WTC11 (cell line): ENCODE measurements at regions not wholly inside any gene's neighbourhood (a gene's known extent, or its start where the extent isn't known, plus 50 kb on each side); places are given as distances from the start of the nearest gene placed in this dataset.

Experiments
- ATAC-seq: fragments of 200-7000 bp; cut with Tn5 transposase; 2 replicates; pipeline ENCODE4 v1.10.0; 2021; ENCODE audit warnings: mild to moderate bottlenecking, moderate library complexity
- CTCF ChIA-PET: fragments of 300-600 bp; sonication (Branson Sonifier 250); formaldehyde crosslinking; loops from one replicate; lab custom pipeline; 2021; ENCODE audit warnings: antibody characterized with exemption; lab: Charles Lee
- POLR2A ChIA-PET: fragments of 350-600 bp; sonication (Branson Sonifier 250); formaldehyde crosslinking; loops from one replicate; lab custom pipeline; 2021; ENCODE audit warnings: antibody characterized with exemption; lab: Charles Lee
- DNase-seq: peaks from one replicate; pipeline ENCODE4 v3.0.0; 2021; ENCODE audit warnings: low spot score
- H3K27ac Mint-ChIP-seq: 2 replicates; pipeline ENCODE4 v1.8.0; 2021; ENCODE audit warnings: mixed read lengths
- H3K27me3 Mint-ChIP-seq: 2 replicates; pipeline ENCODE4 v1.8.0; 2021; ENCODE audit warnings: low read depth, mild to moderate bottlenecking, moderate library complexity, mixed read lengths
- H3K36me3 Mint-ChIP-seq: 2 replicates; pipeline ENCODE4 v1.8.0; 2021; ENCODE audit warnings: mixed read lengths
- H3K4me1 Mint-ChIP-seq: 2 replicates; pipeline ENCODE4 v1.8.0; 2022; ENCODE audit warnings: mixed read lengths
- H3K4me3 Mint-ChIP-seq: 2 replicates; pipeline ENCODE4 v1.8.0; 2021; ENCODE audit warnings: mild to moderate bottlenecking, moderate library complexity, mixed read lengths
- H3K9me3 Mint-ChIP-seq: 2 replicates; pipeline ENCODE4 v1.8.0; 2021; ENCODE audit warnings: mixed read lengths
- CREB1 ChIP-seq: sonication (generic); formaldehyde crosslinking; IDR thresholded peaks from 2 replicates; pipeline ENCODE4 v1.8.0; 2023; ENCODE audit warnings: mild to moderate bottlenecking, missing genetic modification reagents
- ETV6 ChIP-seq: sonication (generic); formaldehyde crosslinking; IDR thresholded peaks from 2 replicates; pipeline ENCODE4 v1.8.1; 2022; ENCODE audit warnings: mild to moderate bottlenecking, missing genetic modification reagents
- HMGA2 ChIP-seq: fragments of 250-450 bp; sonication (Bioruptor Pico); IDR thresholded peaks from 2 replicates; pipeline ENCODE4 v1.4.0; 2021; ENCODE audit warnings: mild to moderate bottlenecking, moderate library complexity
- IRF2 ChIP-seq: sonication (generic); formaldehyde crosslinking; IDR thresholded peaks from 2 replicates; pipeline ENCODE4 v1.8.0; 2022; ENCODE audit warnings: low read depth, missing genetic modification reagents, borderline replicate concordance
- JUN ChIP-seq: sonication (generic); formaldehyde crosslinking; IDR thresholded peaks from 2 replicates; pipeline ENCODE4 v1.8.0; 2023; ENCODE audit warnings: mild to moderate bottlenecking, missing genetic modification reagents
- KAT7 ChIP-seq: sonication (generic); formaldehyde crosslinking; IDR thresholded peaks from 2 replicates; pipeline ENCODE4 v1.8.1; 2023; ENCODE audit warnings: missing genetic modification reagents, mild to moderate bottlenecking, borderline replicate concordance
- PRRX2 ChIP-seq: fragments of 250-450 bp; sonication (Bioruptor Pico); IDR thresholded peaks from 2 replicates; pipeline ENCODE4 v1.8.0; 2021; ENCODE audit warnings: mild to moderate bottlenecking
- SOX15 ChIP-seq: fragments of 250-450 bp; sonication (Bioruptor Pico); IDR thresholded peaks from 2 replicates; pipeline ENCODE4 v1.9.0; 2021; ENCODE audit warnings: mild to moderate bottlenecking
- TP53 ChIP-seq: sonication (generic); formaldehyde crosslinking; IDR thresholded peaks from 2 replicates; pipeline ENCODE4 v1.8.1; 2023; ENCODE audit warnings: mild to moderate bottlenecking, missing genetic modification reagents
- ZNF138 ChIP-seq: sonication (generic); formaldehyde crosslinking; conservative IDR thresholded peaks from 2 replicates; pipeline ENCODE4 v1.8.1; 2022; ENCODE audit warnings: mild to moderate bottlenecking, moderate library complexity, missing genetic modification reagents
- ZNF232 ChIP-seq: sonication (generic); formaldehyde crosslinking; IDR thresholded peaks from 2 replicates; pipeline ENCODE4 v1.8.0; 2022; ENCODE audit warnings: mild to moderate bottlenecking, missing genetic modification reagents
- ZNF396 ChIP-seq: fragments of 250-450 bp; sonication (Bioruptor Pico); IDR thresholded peaks from 2 replicates; pipeline ENCODE4 v1.8.0; 2021; ENCODE audit warnings: mild to moderate bottlenecking, moderate library complexity, borderline replicate concordance
- ZNF671 ChIP-seq: fragments of 250-450 bp; sonication (Bioruptor Pico); IDR thresholded peaks from 2 replicates; pipeline ENCODE4 v1.8.0; 2021; ENCODE audit warnings: mild to moderate bottlenecking
- TF ChIP-seq, protein P1 (sequence below): sonication (generic); formaldehyde crosslinking; IDR thresholded peaks from 2 replicates; pipeline ENCODE4 v1.8.1; 2023; ENCODE audit warnings: mild to moderate bottlenecking, missing genetic modification reagents, borderline replicate concordance
- TF ChIP-seq, protein P2 (sequence below): sonication (generic); formaldehyde crosslinking; IDR thresholded peaks from 2 replicates; pipeline ENCODE4 v1.8.1; 2023; ENCODE audit warnings: mild to moderate bottlenecking, missing genetic modification reagents, moderate library complexity
- TF ChIP-seq, protein P3 (sequence below): fragments of 250-450 bp; sonication (Bioruptor Pico); IDR thresholded peaks from 2 replicates; pipeline ENCODE4 v1.9.0; 2021; ENCODE audit warnings: mild to moderate bottlenecking, borderline replicate concordance
- TF ChIP-seq, protein P4 (sequence below): sonication (generic); formaldehyde crosslinking; IDR thresholded peaks from 2 replicates; pipeline ENCODE4 v1.8.1; 2023; ENCODE audit warnings: mild to moderate bottlenecking, missing genetic modification reagents
- TF ChIP-seq, protein P5 (sequence below): sonication (generic); formaldehyde crosslinking; IDR thresholded peaks from 2 replicates; pipeline ENCODE4 v1.8.1; 2022; ENCODE audit warnings: mild to moderate bottlenecking, missing genetic modification reagents, moderate library complexity, borderline replicate concordance
- TF ChIP-seq, protein P6 (sequence below): fragments of 250-450 bp; sonication (Bioruptor Pico); IDR thresholded peaks from 2 replicates; pipeline ENCODE4 v1.9.0; 2021; ENCODE audit warnings: moderate library complexity, mild to moderate bottlenecking, inconsistent platforms, borderline replicate concordance
- TF ChIP-seq, protein P7 (sequence below): sonication (generic); formaldehyde crosslinking; IDR thresholded peaks from 2 replicates; pipeline ENCODE4 v1.8.1; 2023; ENCODE audit warnings: mild to moderate bottlenecking, missing genetic modification reagents

DNA sequence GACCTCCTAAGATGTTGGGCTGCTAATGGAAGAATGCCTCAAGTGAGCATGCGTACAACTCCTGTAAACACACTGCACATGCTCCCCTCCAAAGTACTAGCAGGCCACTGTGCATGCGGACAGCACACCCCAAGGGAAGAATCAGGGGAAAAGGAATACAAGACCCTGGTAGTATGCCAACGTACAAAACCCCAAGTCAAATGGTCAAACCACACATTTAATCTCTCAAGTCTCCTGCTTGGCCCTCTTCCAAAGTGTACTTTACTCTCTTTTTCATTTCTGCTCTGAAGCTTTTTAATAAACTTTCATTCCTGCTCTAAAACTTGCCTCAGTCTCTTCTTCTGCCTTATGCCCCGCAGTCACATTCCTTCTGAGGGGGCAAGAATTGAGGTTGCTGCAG, 466.4 kb downstream of the DMRTA1 start:
- H3K36me3 Mint-ChIP-seq, result no peaks in the 10 kb centered on the region
- no peak overlapping the region for H3K27ac Mint-ChIP-seq
- no peak overlapping the region for H3K4me3 Mint-ChIP-seq
- TF ChIP-seq ZNF396 (CRISPR knock-in tag) (no peak), JUN (CRISPR knock-in tag) (no peak), IRF2 (CRISPR knock-in tag) (no peak), KAT7 (no peak), CREB1 (CRISPR knock-in tag) (no peak), ZNF232 (CRISPR knock-in tag) (no peak), HMGA2 (CRISPR knock-in tag) (no peak)
- TF ChIP-seq, protein P1, sequence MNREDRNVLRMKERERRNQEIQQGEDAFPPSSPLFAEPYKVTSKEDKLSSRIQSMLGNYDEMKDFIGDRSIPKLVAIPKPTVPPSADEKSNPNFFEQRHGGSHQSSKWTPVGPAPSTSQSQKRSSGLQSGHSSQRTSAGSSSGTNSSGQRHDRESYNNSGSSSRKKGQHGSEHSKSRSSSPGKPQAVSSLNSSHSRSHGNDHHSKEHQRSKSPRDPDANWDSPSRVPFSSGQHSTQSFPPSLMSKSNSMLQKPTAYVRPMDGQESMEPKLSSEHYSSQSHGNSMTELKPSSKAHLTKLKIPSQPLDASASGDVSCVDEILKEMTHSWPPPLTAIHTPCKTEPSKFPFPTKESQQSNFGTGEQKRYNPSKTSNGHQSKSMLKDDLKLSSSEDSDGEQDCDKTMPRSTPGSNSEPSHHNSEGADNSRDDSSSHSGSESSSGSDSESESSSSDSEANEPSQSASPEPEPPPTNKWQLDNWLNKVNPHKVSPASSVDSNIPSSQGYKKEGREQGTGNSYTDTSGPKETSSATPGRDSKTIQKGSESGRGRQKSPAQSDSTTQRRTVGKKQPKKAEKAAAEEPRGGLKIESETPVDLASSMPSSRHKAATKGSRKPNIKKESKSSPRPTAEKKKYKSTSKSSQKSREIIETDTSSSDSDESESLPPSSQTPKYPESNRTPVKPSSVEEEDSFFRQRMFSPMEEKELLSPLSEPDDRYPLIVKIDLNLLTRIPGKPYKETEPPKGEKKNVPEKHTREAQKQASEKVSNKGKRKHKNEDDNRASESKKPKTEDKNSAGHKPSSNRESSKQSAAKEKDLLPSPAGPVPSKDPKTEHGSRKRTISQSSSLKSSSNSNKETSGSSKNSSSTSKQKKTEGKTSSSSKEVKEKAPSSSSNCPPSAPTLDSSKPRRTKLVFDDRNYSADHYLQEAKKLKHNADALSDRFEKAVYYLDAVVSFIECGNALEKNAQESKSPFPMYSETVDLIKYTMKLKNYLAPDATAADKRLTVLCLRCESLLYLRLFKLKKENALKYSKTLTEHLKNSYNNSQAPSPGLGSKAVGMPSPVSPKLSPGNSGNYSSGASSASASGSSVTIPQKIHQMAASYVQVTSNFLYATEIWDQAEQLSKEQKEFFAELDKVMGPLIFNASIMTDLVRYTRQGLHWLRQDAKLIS (CRISPR knock-in tag), result no peak
- TF ChIP-seq, protein P2, sequence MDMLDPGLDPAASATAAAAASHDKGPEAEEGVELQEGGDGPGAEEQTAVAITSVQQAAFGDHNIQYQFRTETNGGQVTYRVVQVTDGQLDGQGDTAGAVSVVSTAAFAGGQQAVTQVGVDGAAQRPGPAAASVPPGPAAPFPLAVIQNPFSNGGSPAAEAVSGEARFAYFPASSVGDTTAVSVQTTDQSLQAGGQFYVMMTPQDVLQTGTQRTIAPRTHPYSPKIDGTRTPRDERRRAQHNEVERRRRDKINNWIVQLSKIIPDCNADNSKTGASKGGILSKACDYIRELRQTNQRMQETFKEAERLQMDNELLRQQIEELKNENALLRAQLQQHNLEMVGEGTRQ (CRISPR knock-in tag), result no peak
- TF ChIP-seq, protein P3, sequence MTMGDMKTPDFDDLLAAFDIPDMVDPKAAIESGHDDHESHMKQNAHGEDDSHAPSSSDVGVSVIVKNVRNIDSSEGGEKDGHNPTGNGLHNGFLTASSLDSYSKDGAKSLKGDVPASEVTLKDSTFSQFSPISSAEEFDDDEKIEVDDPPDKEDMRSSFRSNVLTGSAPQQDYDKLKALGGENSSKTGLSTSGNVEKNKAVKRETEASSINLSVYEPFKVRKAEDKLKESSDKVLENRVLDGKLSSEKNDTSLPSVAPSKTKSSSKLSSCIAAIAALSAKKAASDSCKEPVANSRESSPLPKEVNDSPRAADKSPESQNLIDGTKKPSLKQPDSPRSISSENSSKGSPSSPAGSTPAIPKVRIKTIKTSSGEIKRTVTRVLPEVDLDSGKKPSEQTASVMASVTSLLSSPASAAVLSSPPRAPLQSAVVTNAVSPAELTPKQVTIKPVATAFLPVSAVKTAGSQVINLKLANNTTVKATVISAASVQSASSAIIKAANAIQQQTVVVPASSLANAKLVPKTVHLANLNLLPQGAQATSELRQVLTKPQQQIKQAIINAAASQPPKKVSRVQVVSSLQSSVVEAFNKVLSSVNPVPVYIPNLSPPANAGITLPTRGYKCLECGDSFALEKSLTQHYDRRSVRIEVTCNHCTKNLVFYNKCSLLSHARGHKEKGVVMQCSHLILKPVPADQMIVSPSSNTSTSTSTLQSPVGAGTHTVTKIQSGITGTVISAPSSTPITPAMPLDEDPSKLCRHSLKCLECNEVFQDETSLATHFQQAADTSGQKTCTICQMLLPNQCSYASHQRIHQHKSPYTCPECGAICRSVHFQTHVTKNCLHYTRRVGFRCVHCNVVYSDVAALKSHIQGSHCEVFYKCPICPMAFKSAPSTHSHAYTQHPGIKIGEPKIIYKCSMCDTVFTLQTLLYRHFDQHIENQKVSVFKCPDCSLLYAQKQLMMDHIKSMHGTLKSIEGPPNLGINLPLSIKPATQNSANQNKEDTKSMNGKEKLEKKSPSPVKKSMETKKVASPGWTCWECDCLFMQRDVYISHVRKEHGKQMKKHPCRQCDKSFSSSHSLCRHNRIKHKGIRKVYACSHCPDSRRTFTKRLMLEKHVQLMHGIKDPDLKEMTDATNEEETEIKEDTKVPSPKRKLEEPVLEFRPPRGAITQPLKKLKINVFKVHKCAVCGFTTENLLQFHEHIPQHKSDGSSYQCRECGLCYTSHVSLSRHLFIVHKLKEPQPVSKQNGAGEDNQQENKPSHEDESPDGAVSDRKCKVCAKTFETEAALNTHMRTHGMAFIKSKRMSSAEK (CRISPR knock-in tag), result no peak
- TF ChIP-seq, protein P4, sequence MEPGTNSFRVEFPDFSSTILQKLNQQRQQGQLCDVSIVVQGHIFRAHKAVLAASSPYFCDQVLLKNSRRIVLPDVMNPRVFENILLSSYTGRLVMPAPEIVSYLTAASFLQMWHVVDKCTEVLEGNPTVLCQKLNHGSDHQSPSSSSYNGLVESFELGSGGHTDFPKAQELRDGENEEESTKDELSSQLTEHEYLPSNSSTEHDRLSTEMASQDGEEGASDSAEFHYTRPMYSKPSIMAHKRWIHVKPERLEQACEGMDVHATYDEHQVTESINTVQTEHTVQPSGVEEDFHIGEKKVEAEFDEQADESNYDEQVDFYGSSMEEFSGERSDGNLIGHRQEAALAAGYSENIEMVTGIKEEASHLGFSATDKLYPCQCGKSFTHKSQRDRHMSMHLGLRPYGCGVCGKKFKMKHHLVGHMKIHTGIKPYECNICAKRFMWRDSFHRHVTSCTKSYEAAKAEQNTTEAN, result no peak
- TF ChIP-seq, protein P5, sequence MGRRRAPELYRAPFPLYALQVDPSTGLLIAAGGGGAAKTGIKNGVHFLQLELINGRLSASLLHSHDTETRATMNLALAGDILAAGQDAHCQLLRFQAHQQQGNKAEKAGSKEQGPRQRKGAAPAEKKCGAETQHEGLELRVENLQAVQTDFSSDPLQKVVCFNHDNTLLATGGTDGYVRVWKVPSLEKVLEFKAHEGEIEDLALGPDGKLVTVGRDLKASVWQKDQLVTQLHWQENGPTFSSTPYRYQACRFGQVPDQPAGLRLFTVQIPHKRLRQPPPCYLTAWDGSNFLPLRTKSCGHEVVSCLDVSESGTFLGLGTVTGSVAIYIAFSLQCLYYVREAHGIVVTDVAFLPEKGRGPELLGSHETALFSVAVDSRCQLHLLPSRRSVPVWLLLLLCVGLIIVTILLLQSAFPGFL (CRISPR knock-in tag), result no peak
- TF ChIP-seq, protein P6, sequence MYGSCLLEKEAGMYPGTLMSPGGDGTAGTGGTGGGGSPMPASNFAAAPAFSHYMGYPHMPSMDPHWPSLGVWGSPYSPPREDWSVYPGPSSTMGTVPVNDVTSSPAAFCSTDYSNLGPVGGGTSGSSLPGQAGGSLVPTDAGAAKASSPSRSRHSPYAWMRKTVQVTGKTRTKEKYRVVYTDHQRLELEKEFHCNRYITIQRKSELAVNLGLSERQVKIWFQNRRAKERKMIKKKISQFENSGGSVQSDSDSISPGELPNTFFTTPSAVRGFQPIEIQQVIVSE (CRISPR knock-in tag), result no peak
- TF ChIP-seq, all 79 proteins: peak for 0
- no peak for ATAC-seq
- Mint-ChIP-seq H3K9me3 (peaks cover 5% of the 10 kb centered on the region), H3K27me3 (no peaks in the 10 kb centered on the region), H3K4me1 (peaks cover 41% of the 10 kb centered on the region)
- CTCF ChIA-PET, result no interaction called here
- no peak for DNase-seq
- POLR2A ChIA-PET, result no interaction called here

DNA sequence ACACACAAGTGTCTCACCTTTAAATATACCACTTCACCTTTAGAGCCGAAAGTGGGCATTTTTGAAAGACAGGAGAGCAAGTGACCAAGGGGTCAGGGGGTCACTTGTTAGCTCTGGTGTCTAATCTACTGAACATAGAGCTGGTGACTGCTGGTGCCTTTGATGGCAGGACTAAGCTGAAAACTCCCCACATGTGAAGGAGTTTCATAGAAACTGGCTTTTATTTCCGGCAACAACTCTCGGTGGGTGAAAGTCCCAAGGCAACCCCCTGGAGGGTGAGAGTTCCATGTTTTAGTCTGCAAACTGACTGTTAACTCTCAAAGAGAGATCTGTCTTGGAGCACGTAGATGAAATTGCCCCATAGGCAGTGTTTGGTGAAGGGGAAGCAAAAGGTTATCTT, 466.9 kb downstream of the DMRTA1 start:
- H3K4me1 Mint-ChIP-seq, result peaks cover 41% of the 10 kb centered on the region
- DNase-seq (no peak), ATAC-seq (no peak)
- no peak overlapping the region for H3K4me3 Mint-ChIP-seq
- H3K27me3 Mint-ChIP-seq, result no peaks in the 10 kb centered on the region
- peak overlapping the region; percentile 30; the same call in 1 of the 2 replicates for H3K27ac Mint-ChIP-seq
- CTCF ChIA-PET, result no interaction called here
- no peaks in the 10 kb centered on the region for H3K36me3 Mint-ChIP-seq
- H3K9me3 Mint-ChIP-seq, result peaks cover 5% of the 10 kb centered on the region
- POLR2A ChIA-PET, result no interaction called here
- no peak for TF ChIP-seq ZNF396 (CRISPR knock-in tag)
- TF ChIP-seq, protein P7, sequence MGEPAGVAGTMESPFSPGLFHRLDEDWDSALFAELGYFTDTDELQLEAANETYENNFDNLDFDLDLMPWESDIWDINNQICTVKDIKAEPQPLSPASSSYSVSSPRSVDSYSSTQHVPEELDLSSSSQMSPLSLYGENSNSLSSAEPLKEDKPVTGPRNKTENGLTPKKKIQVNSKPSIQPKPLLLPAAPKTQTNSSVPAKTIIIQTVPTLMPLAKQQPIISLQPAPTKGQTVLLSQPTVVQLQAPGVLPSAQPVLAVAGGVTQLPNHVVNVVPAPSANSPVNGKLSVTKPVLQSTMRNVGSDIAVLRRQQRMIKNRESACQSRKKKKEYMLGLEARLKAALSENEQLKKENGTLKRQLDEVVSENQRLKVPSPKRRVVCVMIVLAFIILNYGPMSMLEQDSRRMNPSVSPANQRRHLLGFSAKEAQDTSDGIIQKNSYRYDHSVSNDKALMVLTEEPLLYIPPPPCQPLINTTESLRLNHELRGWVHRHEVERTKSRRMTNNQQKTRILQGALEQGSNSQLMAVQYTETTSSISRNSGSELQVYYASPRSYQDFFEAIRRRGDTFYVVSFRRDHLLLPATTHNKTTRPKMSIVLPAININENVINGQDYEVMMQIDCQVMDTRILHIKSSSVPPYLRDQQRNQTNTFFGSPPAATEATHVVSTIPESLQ (CRISPR knock-in tag), result no peak
- TF ChIP-seq CREB1 (CRISPR knock-in tag), result no peak
- TF ChIP-seq, protein P4, result no peak
- TF ChIP-seq ZNF671 (CRISPR knock-in tag), result no peak
- no peak for TF ChIP-seq HMGA2 (CRISPR knock-in tag)
- no peak for TF ChIP-seq ETV6 (CRISPR knock-in tag)
- no peak for TF ChIP-seq ZNF138 (CRISPR knock-in tag)
- no peak for TF ChIP-seq TP53 (CRISPR knock-in tag)
- no peak for TF ChIP-seq SOX15 (CRISPR knock-in tag)
- TF ChIP-seq PRRX2 (CRISPR knock-in tag), result no peak
